GM23248 (cell line): ENCODE measurements at regions not wholly inside any gene's neighbourhood (a gene's known extent, or its start where the extent isn't known, plus 50 kb on each side); places are given as distances from the start of the nearest gene placed in this dataset.
A peak's percentile ranks its signal among the peaks of the same experiment; 100 is the strongest.

ENCODE experiments used
- DNase-seq: peaks from one replicate; pipeline ENCODE4 v3.0.0-alpha.2; 2015
- H2AFZ ChIP-seq: fragments of 200-600 bp; sonication (generic); 2 replicates; pipeline ENCODE4 v1.6.1; 2016; ENCODE audit warnings: antibody characterized with exemption
- H3F3A ChIP-seq: fragments of 200-600 bp; sonication (generic); 2 replicates; pipeline ENCODE4 v1.6.1; 2016; ENCODE audit warnings: mild to moderate bottlenecking, antibody characterized with exemption, mixed run types; ENCODE audit not compliant: insufficient read depth
- H3K27ac ChIP-seq: fragments of 200-600 bp; sonication (generic); 2 replicates; pipeline ENCODE4 v1.5.1; 2016; ENCODE audit warnings: mild to moderate bottlenecking
- H3K27me3 ChIP-seq: fragments of 200-600 bp; sonication (generic); replicated peaks from 2 replicates; pipeline ENCODE4 v1.6.1; 2016; ENCODE audit warnings: mild to moderate bottlenecking; ENCODE audit not compliant: insufficient read depth
- H3K36me3 ChIP-seq: fragments of 200-600 bp; sonication (generic); 2 replicates; pipeline ENCODE4 v1.6.1; 2016; ENCODE audit warnings: low read depth, mild to moderate bottlenecking
- H3K4me1 ChIP-seq: fragments of 200-600 bp; sonication (generic); 2 replicates; pipeline ENCODE4 v1.6.1; 2016; ENCODE audit warnings: mild to moderate bottlenecking; ENCODE audit not compliant: insufficient read depth
- H3K4me2 ChIP-seq: fragments of 200-600 bp; sonication (generic); one replicate; pipeline ENCODE4 v1.6.1; 2016; ENCODE audit warnings: mild to moderate bottlenecking; ENCODE audit not compliant: unreplicated experiment
- H3K4me3 ChIP-seq: fragments of 200-600 bp; sonication (generic); 2 replicates; pipeline ENCODE4 v1.5.1; 2016; ENCODE audit warnings: mild to moderate bottlenecking
- H3K79me2 ChIP-seq: fragments of 200-600 bp; sonication (generic); 2 replicates; pipeline ENCODE4 v1.6.1; 2016; ENCODE audit warnings: mild to moderate bottlenecking; ENCODE audit not compliant: insufficient read depth
- H3K9ac ChIP-seq: fragments of 200-600 bp; sonication (generic); 2 replicates; pipeline ENCODE4 v1.6.1; 2016; ENCODE audit warnings: mild to moderate bottlenecking
- H3K9me2 ChIP-seq: fragments of 200-600 bp; sonication (generic); 2 replicates; pipeline ENCODE4 v1.6.1; 2016; ENCODE audit warnings: mixed run types, mild to moderate bottlenecking, moderate library complexity; ENCODE audit not compliant: insufficient read depth
- H3K9me3 ChIP-seq: fragments of 200-600 bp; sonication (generic); one replicate; pipeline ENCODE4 v1.6.1; 2017; ENCODE audit warnings: low read depth
- H4K20me1 ChIP-seq: fragments of 200-600 bp; sonication (generic); 2 replicates; pipeline ENCODE4 v1.6.0; 2016; ENCODE audit not compliant: insufficient read depth
- EZH2 ChIP-seq: fragments of 200-600 bp; sonication (generic); IDR thresholded peaks from 2 replicates; pipeline ENCODE4 v1.6.1; 2018; ENCODE audit warnings: antibody characterized with exemption, mild to moderate bottlenecking; ENCODE audit not compliant: insufficient read depth, poor library complexity, severe bottlenecking
- EZH2phosphoT487 ChIP-seq: fragments of 200-600 bp; sonication (generic); IDR thresholded peaks from 2 replicates; pipeline ENCODE4 v1.6.1; 2018; ENCODE audit warnings: antibody characterized with exemption, moderate library complexity, mild to moderate bottlenecking, low read depth; ENCODE audit not compliant: insufficient read depth
- WGBS, 2 experiments: methylation state at CpG; one replicate each; pipeline ENCODE4 v1.1.6; 2015 to 2017; ENCODE audit warnings: low lambda C conversion rate in 2 of 2, low coverage in 1 of 2; ENCODE audit errors: missing lambda C conversion rate in 2 of 2; 5-methylcytosine and 5-hydroxymethylcytosine counted together
- in situ Hi-C: fragments of 300-500 bp; cut with MboI; formaldehyde crosslinking; loops from 2 replicates; pipeline ENCODE4 v1.15.0; 2020

DNA sequence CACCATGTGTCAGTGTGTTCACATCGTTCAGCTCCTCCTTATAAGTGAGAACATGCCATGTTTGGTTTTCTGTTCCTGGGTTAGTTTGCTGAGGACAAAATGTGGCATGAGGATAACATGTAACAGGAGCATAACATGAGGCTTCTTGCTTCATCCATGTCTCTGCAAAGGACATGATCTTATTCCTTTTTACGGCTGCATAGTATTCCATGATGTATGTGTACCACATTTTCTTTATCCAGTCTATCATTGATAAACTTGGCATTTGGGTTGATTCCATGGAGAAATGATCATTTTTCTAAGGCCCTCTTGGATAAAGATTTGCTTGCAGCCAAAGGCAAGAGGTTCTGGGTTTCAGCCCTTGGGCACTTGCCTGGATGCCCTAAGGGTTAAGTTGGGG, 128.5 kb upstream of the ZEB1 start:
- Histone ChIP-seq H2AFZ (no peak overlapping the region), H3K4me1 (peaks cover 7% of the 10 kb centered on the region)

DNA sequence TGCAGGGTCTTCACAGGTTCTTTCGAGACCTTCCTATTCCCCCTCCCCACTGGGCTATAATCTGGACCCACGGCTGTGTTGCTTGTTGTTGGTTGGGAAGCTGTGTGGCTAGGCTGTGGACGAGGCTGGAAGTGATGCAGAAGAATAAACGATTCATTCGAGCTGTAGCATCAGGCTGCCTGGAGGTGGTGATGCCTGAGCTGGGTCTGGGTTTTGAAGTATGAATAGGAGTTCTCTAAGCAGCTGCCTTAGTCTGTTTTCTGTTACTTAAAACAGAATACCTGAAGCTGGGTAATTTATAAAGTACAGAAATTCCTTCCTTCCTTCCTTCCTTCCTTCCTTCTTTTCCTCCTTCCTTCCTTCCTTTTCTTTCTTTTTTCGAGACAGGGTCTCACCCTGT, 126.5 kb upstream of the ZEB1 start:
- Histone ChIP-seq H4K20me1 (no peaks in the 10 kb centered on the region), H2AFZ (no peak overlapping the region), H3K9ac (no peak overlapping the region), H3K4me2 (no peak overlapping the region), H3K4me1 (peaks cover 7% of the 10 kb centered on the region), H3K79me2 (no peaks in the 10 kb centered on the region), H3K36me3 (no peaks in the 10 kb centered on the region), H3F3A (peaks cover 8% of the 10 kb centered on the region; the same call in 1 of the 2 replicates), H3K27me3 (no peaks in the 10 kb centered on the region), H3K27ac (no peak overlapping the region), H3K4me3 (no peak overlapping the region), H3K9me3 (no peaks in the 10 kb centered on the region), H3K9me2 (no peaks in the 10 kb centered on the region)
- no peak for DNase-seq
- WGBS, 2 experiments: 81 to 87% methylated on average over 6 of the region's 6 CpGs
- in situ Hi-C loops: no loop called here
- TF ChIP-seq EZH2phosphoT487 (no peak), EZH2 (no peak)

More for the DNA sequence above, 128.5 kb upstream of the ZEB1 start:
- H3K9me2 ChIP-seq: no peaks in the 10 kb centered on the region
- no peak for DNase-seq
- H3K4me3 ChIP-seq: no peak overlapping the region
- H4K20me1 ChIP-seq: no peaks in the 10 kb centered on the region
- H3K27ac ChIP-seq: no peak overlapping the region
- WGBS, 2 experiments: 92 to 94% methylated on average over 2 of the region's 2 CpGs
- no peaks in the 10 kb centered on the region for H3K27me3 ChIP-seq
- no peaks in the 10 kb centered on the region for H3K79me2 ChIP-seq
- TF ChIP-seq EZH2 (no peak), EZH2phosphoT487 (no peak)
- peaks cover 8% of the 10 kb centered on the region; the same call in 1 of the 2 replicates for H3F3A ChIP-seq
- no peaks in the 10 kb centered on the region for H3K36me3 ChIP-seq
- no peak overlapping the region for H3K9ac ChIP-seq
- in situ Hi-C loops: no loop called here
- H3K9me3 ChIP-seq: no peaks in the 10 kb centered on the region
- no peak overlapping the region for H3K4me2 ChIP-seq

DNA sequence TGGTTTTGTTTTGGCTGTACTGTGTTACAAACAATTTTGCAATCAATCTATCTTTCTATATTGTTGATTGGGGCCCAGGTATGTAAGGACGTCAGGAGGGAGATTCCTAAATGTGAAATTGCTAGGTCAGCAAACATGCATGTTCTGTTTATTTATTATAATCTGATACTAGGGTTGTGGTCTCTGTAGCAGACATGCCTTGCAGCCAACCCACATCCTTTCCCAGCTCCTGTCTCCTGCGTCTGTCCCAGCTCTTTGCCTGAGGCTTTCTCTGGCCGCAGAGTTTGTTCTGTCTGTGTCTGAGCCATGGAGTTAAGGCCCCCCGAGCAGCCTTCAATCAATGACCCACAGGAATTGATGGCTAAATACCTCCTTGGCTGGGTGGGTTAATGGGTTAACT, 124.0 kb upstream of the ZEB1 start:
- WGBS, 2 experiments: 86 to 88% methylated on average over 4 of the region's 4 CpGs
- Histone ChIP-seq H3K79me2 (no peaks in the 10 kb centered on the region), H3K9me3 (no peaks in the 10 kb centered on the region), H3K4me2 (no peak overlapping the region), H4K20me1 (no peaks in the 10 kb centered on the region), H3K27me3 (no peaks in the 10 kb centered on the region), H3K36me3 (no peaks in the 10 kb centered on the region), H2AFZ (no peak overlapping the region), H3K27ac (no peak overlapping the region), H3F3A (no peaks in the 10 kb centered on the region), H3K4me3 (no peak overlapping the region), H3K9ac (no peak overlapping the region), H3K9me2 (no peaks in the 10 kb centered on the region), H3K4me1 (peaks cover 10% of the 10 kb centered on the region)
- in situ Hi-C loops: no loop called here
- TF ChIP-seq EZH2phosphoT487 (no peak), EZH2 (no peak)
- no peak for DNase-seq

DNA sequence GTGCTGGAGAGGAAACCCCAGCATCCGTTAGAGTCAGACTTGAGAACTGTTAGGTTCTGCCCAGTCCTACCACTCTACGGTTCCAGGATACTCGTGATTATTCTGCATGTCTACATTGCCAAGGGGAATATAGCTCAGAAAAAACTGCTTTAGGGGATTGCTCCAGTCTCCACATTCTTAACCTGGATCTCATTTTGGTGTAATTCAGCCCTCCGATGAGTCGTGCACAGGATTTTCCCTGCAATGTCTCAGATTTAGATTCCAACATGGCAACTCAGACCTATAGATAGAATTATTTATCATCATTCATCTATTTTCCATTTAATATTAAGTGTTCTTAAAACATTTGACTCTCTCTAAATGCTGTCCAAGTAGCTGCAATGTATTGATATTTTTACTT, 121.1 kb upstream of the ZEB1 start:
- H3K79me2 ChIP-seq: no peaks in the 10 kb centered on the region
- H3K9me3 ChIP-seq: no peaks in the 10 kb centered on the region
- TF ChIP-seq EZH2 (no peak), EZH2phosphoT487 (no peak)
- H3K36me3 ChIP-seq: no peaks in the 10 kb centered on the region
- no peak overlapping the region for H3K9ac ChIP-seq
- H3F3A ChIP-seq: no peaks in the 10 kb centered on the region
- H3K27me3 ChIP-seq: no peaks in the 10 kb centered on the region
- in situ Hi-C loops: no loop called here
- no peak overlapping the region for H3K27ac ChIP-seq
- H4K20me1 ChIP-seq: no peaks in the 10 kb centered on the region
- no peak overlapping the region for H3K4me3 ChIP-seq
- peak; percentile 64 for DNase-seq
- 66 to 72% methylated on average over 5 of the region's 5 CpGs for WGBS, 2 experiments
- H2AFZ ChIP-seq: 0 out of 2 replicates have a peak overlapping the region, but pooled peaks have one; percentile 18
- H3K4me1 ChIP-seq: peaks cover 10% of the 10 kb centered on the region
- H3K9me2 ChIP-seq: no peaks in the 10 kb centered on the region
- peak overlapping the region; percentile 10 for H3K4me2 ChIP-seq

DNA sequence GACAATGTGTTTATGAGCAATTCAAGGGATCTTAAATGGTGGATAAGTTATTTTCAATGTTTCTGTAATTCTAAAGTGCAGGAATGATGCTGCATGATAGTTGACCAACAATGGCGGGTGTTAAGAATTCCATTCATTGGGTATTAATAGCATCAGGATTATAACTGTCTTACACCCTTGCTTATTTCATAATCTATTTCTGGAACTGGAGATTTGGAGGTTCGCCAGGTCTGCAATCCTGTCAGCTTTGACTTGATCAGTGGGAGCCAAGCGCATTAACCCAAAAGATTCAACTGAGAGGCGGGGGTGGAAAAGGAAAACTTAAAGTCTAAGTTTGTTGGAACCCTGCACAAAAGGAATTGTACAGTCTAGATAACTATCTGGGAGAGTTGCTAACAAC, 114.9 kb upstream of the ZEB1 start:
- TF ChIP-seq EZH2phosphoT487 (no peak), EZH2 (no peak)
- no peak overlapping the region for H3K4me3 ChIP-seq
- H3K27me3 ChIP-seq: no peaks in the 10 kb centered on the region
- no peaks in the 10 kb centered on the region for H3K9me3 ChIP-seq
- no peaks in the 10 kb centered on the region for H3F3A ChIP-seq
- in situ Hi-C loops: no loop called here
- H3K4me1 ChIP-seq: no peaks in the 10 kb centered on the region
- H3K4me2 ChIP-seq: no peak overlapping the region
- no peak overlapping the region for H2AFZ ChIP-seq
- no peaks in the 10 kb centered on the region for H3K79me2 ChIP-seq
- 70 to 71% methylated on average over 4 of the region's 4 CpGs for WGBS, 2 experiments
- H3K9ac ChIP-seq: no peak overlapping the region
- H3K9me2 ChIP-seq: no peaks in the 10 kb centered on the region
- no peaks in the 10 kb centered on the region; the same call in 1 of the 2 replicates for H3K36me3 ChIP-seq
- no peak overlapping the region for H3K27ac ChIP-seq
- no peak for DNase-seq
- no peaks in the 10 kb centered on the region for H4K20me1 ChIP-seq
